ENCODE measurements at regions not wholly inside any gene's neighbourhood (a gene's known extent, or its start where the extent isn't known, plus 50 kb on each side); places are given as distances from the start of the nearest gene placed in this dataset.
A peak's percentile ranks its signal among the peaks of the same experiment; 100 is the strongest.

- H3K27ac ChIP-seq = peak overlapping the region; percentile 97
These were observed 137.3 kb downstream of the HFE start for GRCh38 chr6:26224547-26224912.

GRCh38 chr6:26224940-26225847, 138.0 kb downstream of the HFE start:
- H3K27ac ChIP-seq = peak overlapping the region; percentile 97
- TF ChIP-seq CTCF (IDR thresholded peaks at IDR 0.05) = no peak
- no peak for TF ChIP-seq ZFX (IDR thresholded peaks at IDR 0.05; ENCODE audit: borderline replicate concordance)

More at GRCh38 chr6:26224547-26224912, 137.3 kb downstream of the HFE start:
- no peak for TF ChIP-seq CTCF (IDR thresholded peaks at IDR 0.05)
- no peak for TF ChIP-seq ZFX (IDR thresholded peaks at IDR 0.05; ENCODE audit: borderline replicate concordance)

GRCh38 chr6:26225848-26226578, 138.8 kb downstream of the HFE start:
- TF ChIP-seq CTCF (IDR thresholded peaks at IDR 0.05) = no peak
- TF ChIP-seq ZFX (IDR thresholded peaks at IDR 0.05; ENCODE audit: borderline replicate concordance) = no peak
- H3K27ac ChIP-seq = peak overlapping the region; percentile 97

GRCh38 chr6:26226579-26226967, 138.4 kb upstream of the BTN3A2 start:
- no peak for TF ChIP-seq CTCF (IDR thresholded peaks at IDR 0.05)
- H3K27ac ChIP-seq = no peak overlapping the region

- no peak overlapping the region for H3K27ac ChIP-seq
- TF ChIP-seq CTCF (IDR thresholded peaks at IDR 0.05) = no peak
- TF ChIP-seq ZFX (IDR thresholded peaks at IDR 0.05; ENCODE audit: borderline replicate concordance) = no peak
These were observed 134.6 kb upstream of the BTN3A2 start for GRCh38 chr6:26230351-26230750.

- TF ChIP-seq ZFX (IDR thresholded peaks at IDR 0.05; ENCODE audit: borderline replicate concordance) = no peak
- no peak for TF ChIP-seq CTCF (IDR thresholded peaks at IDR 0.05)
- no peak overlapping the region for H3K27ac ChIP-seq
These were observed 133.9 kb upstream of the BTN3A2 start for GRCh38 chr6:26231006-26231587.

All from 22Rv1 (cell line).